IMR-90 (cell line): ENCODE measurements at regions not wholly inside any gene's neighbourhood (a gene's known extent, or its start where the extent isn't known, plus 50 kb on each side); places are given as distances from the start of the nearest gene placed in this dataset.

Experiments
- ATAC-seq: fragments of 200-7000 bp; cut with Tn5 transposase; 2 replicates; pipeline ENCODE4 v1.9.1; 2020; ENCODE audit warnings: low read depth, mild to moderate bottlenecking, moderate library complexity
- BruUV-seq: library from RNA; stranded (reverse); fragments of 400-500 nt; replicated peaks from 2 replicates; lab custom pipeline; 2021; lab: Mats Ljungman, UMichigan
- CTCF ChIA-PET: fragments of 300-600 bp; formaldehyde crosslinking; extraction: SDS; loops from one replicate; lab custom pipeline; 2021; ENCODE audit warnings: antibody characterized with exemption; lab: Yijun Ruan, JAX
- POLR2A ChIA-PET: fragments of 300-600 bp; sonication (Branson Sonifier 250); formaldehyde crosslinking; loops from one replicate; lab custom pipeline; 2022; ENCODE audit warnings: antibody characterized with exemption; ENCODE audit not compliant: unreplicated experiment; lab: Charles Lee
- DNase-seq: peaks from one replicate; pipeline ENCODE4 v3.0.0; 2013
- H2AFZ ChIP-seq: replicated peaks from 2 replicates; pipeline ENCODE3; 2013; ENCODE audit warnings: low read length, mild to moderate bottlenecking; ENCODE audit not compliant: poor library complexity
- H2AK5ac ChIP-seq: 2 replicates; pipeline ENCODE4 v1.6.1; 2013; ENCODE audit warnings: low read depth, low read length, inconsistent platforms
- H2AK9ac ChIP-seq: replicated peaks from 2 replicates; pipeline ENCODE3; 2013; ENCODE audit warnings: mild to moderate bottlenecking, low read depth, low read length, moderate library complexity; ENCODE audit not compliant: poor library complexity
- H2BK120ac ChIP-seq: 2 replicates; pipeline ENCODE4 v1.6.1; 2013; ENCODE audit warnings: low read depth, low read length, inconsistent platforms
- H2BK15ac ChIP-seq: 3 replicates; pipeline ENCODE4 v1.6.1; 2013; ENCODE audit warnings: low read depth, low read length, inconsistent platforms
- H2BK20ac ChIP-seq: 2 replicates; pipeline ENCODE4 v1.6.1; 2013; ENCODE audit warnings: low read depth, mild to moderate bottlenecking, inconsistent platforms, low read length, moderate library complexity
- H2BK5ac ChIP-seq: 2 replicates; pipeline ENCODE4 v1.6.1; 2013; ENCODE audit warnings: mild to moderate bottlenecking, low read depth, low read length, inconsistent platforms; ENCODE audit not compliant: poor library complexity, severe bottlenecking
- H3K14ac ChIP-seq: replicated peaks from 2 replicates; pipeline ENCODE4 v1.6.1; 2013; ENCODE audit warnings: low read depth, low read length, inconsistent platforms
- H3K18ac ChIP-seq: 2 replicates; pipeline ENCODE4 v1.6.1; 2013; ENCODE audit warnings: low read depth, low read length, control low read depth
- H3K23ac ChIP-seq: 2 replicates; pipeline ENCODE4 v1.6.1; 2013; ENCODE audit warnings: low read depth, low read length, inconsistent platforms
- H3K27ac ChIP-seq: 2 replicates; pipeline ENCODE4 v1.5.1; 2013; ENCODE audit warnings: mild to moderate bottlenecking, control low read depth, low read length; ENCODE audit not compliant: insufficient read depth
- H3K27me3 ChIP-seq: 2 replicates; pipeline ENCODE4 v1.6.1; 2013; ENCODE audit warnings: low read length; ENCODE audit not compliant: control insufficient read depth, insufficient read depth
- H3K36me3 ChIP-seq: 2 replicates; pipeline ENCODE4 v1.6.1; 2013; ENCODE audit warnings: low read length, mixed read lengths; ENCODE audit not compliant: control insufficient read depth, insufficient read depth
- H3K4ac ChIP-seq: 2 replicates; pipeline ENCODE4 v1.6.1; 2013; ENCODE audit warnings: low read depth, low read length, inconsistent platforms
- H3K4me1 ChIP-seq: 2 replicates; pipeline ENCODE4 v1.6.1; 2013; ENCODE audit warnings: low read length, mixed read lengths; ENCODE audit not compliant: control insufficient read depth, insufficient read depth
- H3K4me2 ChIP-seq: 2 replicates; pipeline ENCODE4 v1.6.1; 2013; ENCODE audit warnings: low read depth, mild to moderate bottlenecking, control low read depth, low read length, moderate library complexity
- H3K4me3 ChIP-seq: 2 replicates; pipeline ENCODE4 v1.5.1; 2013; ENCODE audit warnings: low read depth, mild to moderate bottlenecking, control low read depth, low read length, moderate library complexity; ENCODE audit not compliant: insufficient read depth
- H3K56ac ChIP-seq: 2 replicates; pipeline ENCODE4 v1.6.1; 2013; ENCODE audit warnings: low read length, inconsistent platforms; ENCODE audit not compliant: insufficient read depth; ENCODE audit errors: extremely low read depth
- H3K79me1 ChIP-seq, 2 experiments: 2 replicates each; pipeline ENCODE4 v1.6.1; 2013; ENCODE audit warnings: low read length in 2 of 2, inconsistent platforms in 1 of 2, low read depth in 1 of 2
- H3K9ac ChIP-seq: 2 replicates; pipeline ENCODE4 v1.6.1; 2013; ENCODE audit warnings: low read depth, low read length, control low read depth
- H3K9me1 ChIP-seq: 2 replicates; pipeline ENCODE4 v1.6.1; 2013; ENCODE audit warnings: low read length, inconsistent platforms; ENCODE audit not compliant: insufficient read depth
- H3K9me3 ChIP-seq: 2 replicates; pipeline ENCODE4 v1.6.1; 2013; ENCODE audit warnings: low read length; ENCODE audit not compliant: control insufficient read depth, insufficient read depth
- H4K20me1 ChIP-seq: 2 replicates; pipeline ENCODE4 v1.6.1; 2013; ENCODE audit warnings: low read length, inconsistent platforms; ENCODE audit not compliant: insufficient read depth
- H4K5ac ChIP-seq: 2 replicates; pipeline ENCODE4 v1.6.1; 2013; ENCODE audit warnings: mild to moderate bottlenecking, low read depth, low read length, control low read depth
- H4K8ac ChIP-seq, 2 experiments: 2 replicates each; pipeline ENCODE4 v1.6.1; 2013; ENCODE audit warnings: low read depth in 2 of 2, low read length in 2 of 2, control low read depth in 1 of 2, inconsistent platforms in 1 of 2
- H4K91ac ChIP-seq: 2 replicates; pipeline ENCODE4 v1.6.1; 2013; ENCODE audit warnings: low read depth, low read length, inconsistent platforms; ENCODE audit not compliant: insufficient read depth
- CHD1 ChIP-seq: IDR thresholded peaks from 2 replicates; pipeline ENCODE4 v1.6.1; 2012; ENCODE audit warnings: low read depth, low read length, improper control_type of control experiment
- FOS ChIP-seq: fragments of 150-350 bp; IDR thresholded peaks from 2 replicates; pipeline ENCODE4 v1.6.1; 2016; ENCODE audit warnings: low read depth, low read length
- MAFK ChIP-seq: IDR thresholded peaks from 2 replicates; pipeline ENCODE4 v1.6.1; 2012; ENCODE audit warnings: low read depth, low read length, improper control_type of control experiment
- MAZ ChIP-seq: IDR thresholded peaks from 2 replicates; pipeline ENCODE4 v1.6.1; 2012; ENCODE audit warnings: low read depth, mild to moderate bottlenecking, low read length, improper control_type of control experiment, moderate library complexity, borderline replicate concordance
- RAD21 ChIP-seq: IDR thresholded peaks from 2 replicates; pipeline ENCODE4 v1.6.1; 2012; ENCODE audit warnings: low read length, improper control_type of control experiment
- SMC3 ChIP-seq: fragments of 150-350 bp; IDR thresholded peaks from 2 replicates; pipeline ENCODE4 v1.6.1; 2016; ENCODE audit warnings: low read depth, mild to moderate bottlenecking, antibody characterized with exemption, low read length, moderate library complexity
- WGBS, 2 experiments: methylation state at CpG; one replicate each; pipeline versions ENCODE4 v1.1.5 to v1.1.7; 2013; ENCODE audit warnings: missing lambda C conversion rate in 2 of 2; ENCODE audit not compliant: insufficient read length in 1 of 2; ENCODE audit errors: extremely low coverage in 2 of 2; 5-methylcytosine and 5-hydroxymethylcytosine counted together
- dilution Hi-C: fragments of 300-500 bp; cut with HindIII; formaldehyde crosslinking; loops from one replicate; pipeline ENCODE4 v1.14.3; 2018; ENCODE audit warnings: low sequenced_read_pairs; ENCODE audit not compliant: unreplicated experiment
- in situ Hi-C: fragments of 300-500 bp; cut with MboI; formaldehyde crosslinking; loops from 3 replicates; pipeline ENCODE4 v1.14.3; 2019; ENCODE audit warnings: low sequenced_read_pairs, inconsistent platforms, mixed read lengths
- intact Hi-C: fragments of 100-400 bp; cut with micrococcal nuclease; formaldehyde crosslinking; loops from 2 replicates; pipeline ENCODE4 v1.10.0; 2022

GRCh38 chr14:83969998-83970397 is 1559.9 kb upstream of the FLRT2 start:
- WGBS, 2 experiments = 89% methylated on average over 3 of the region's 5 CpGs; no CpG with 5 or more reads in 1 of the 2 experiments
- no peaks in the 10 kb centered on the region for H3K9me1 ChIP-seq
- no peak overlapping the region for H2AK9ac ChIP-seq
- ChIA-PET POLR2A (no interaction called here), CTCF (no interaction called here)
- H3K4me1 ChIP-seq = peaks cover 5% of the 10 kb centered on the region; the same call in 1 of the 2 replicates
- no peaks in the 10 kb centered on the region for H3K9me3 ChIP-seq
- DNase-seq (no peak), ATAC-seq (no peak)
- H3K4me3 ChIP-seq = no peak overlapping the region
- H2BK5ac ChIP-seq = no peak overlapping the region
- H4K20me1 ChIP-seq = no peaks in the 10 kb centered on the region
- no peak overlapping the region for H4K91ac ChIP-seq
- dilution Hi-C loops = no loop called here
- H3K9ac ChIP-seq = no peak overlapping the region
- H3K18ac ChIP-seq = no peak overlapping the region
- H4K8ac ChIP-seq = no peak overlapping the region
- no peak overlapping the region for H2BK20ac ChIP-seq
- no peaks in the 10 kb centered on the region for H3K27me3 ChIP-seq
- H3K27ac ChIP-seq = no peak overlapping the region
- no peak overlapping the region for H3K23ac ChIP-seq
- in situ Hi-C loops = no loop called here
- H2BK120ac ChIP-seq = no peak overlapping the region
- H3K4ac ChIP-seq = no peak overlapping the region
- BruUV-seq = no TSS peak
- no peak for TF ChIP-seq RAD21
- TF ChIP-seq FOS = no peak
- no peak for TF ChIP-seq CHD1
- no peak for TF ChIP-seq MAFK
- no peak for TF ChIP-seq SMC3
- no peak for TF ChIP-seq MAZ
- no peak overlapping the region for H2AK5ac ChIP-seq
- H2AFZ ChIP-seq = no peak overlapping the region
- H3K79me1 ChIP-seq = no peaks in the 10 kb centered on the region
- H2BK15ac ChIP-seq = no peak overlapping the region; the same call in 2 of the 3 replicates
- no peak overlapping the region for H3K14ac ChIP-seq
- no peak overlapping the region for H3K56ac ChIP-seq
- H4K5ac ChIP-seq = no peak overlapping the region
- H3K4me2 ChIP-seq = no peak overlapping the region
- intact Hi-C loops = no loop called here
- H3K36me3 ChIP-seq = no peaks in the 10 kb centered on the region
